ENCODE measurements at regions not wholly inside any gene's neighbourhood (a gene's known extent, or its start where the extent isn't known, plus 50 kb on each side); places are given as distances from the start of the nearest gene placed in this dataset.

DNA sequence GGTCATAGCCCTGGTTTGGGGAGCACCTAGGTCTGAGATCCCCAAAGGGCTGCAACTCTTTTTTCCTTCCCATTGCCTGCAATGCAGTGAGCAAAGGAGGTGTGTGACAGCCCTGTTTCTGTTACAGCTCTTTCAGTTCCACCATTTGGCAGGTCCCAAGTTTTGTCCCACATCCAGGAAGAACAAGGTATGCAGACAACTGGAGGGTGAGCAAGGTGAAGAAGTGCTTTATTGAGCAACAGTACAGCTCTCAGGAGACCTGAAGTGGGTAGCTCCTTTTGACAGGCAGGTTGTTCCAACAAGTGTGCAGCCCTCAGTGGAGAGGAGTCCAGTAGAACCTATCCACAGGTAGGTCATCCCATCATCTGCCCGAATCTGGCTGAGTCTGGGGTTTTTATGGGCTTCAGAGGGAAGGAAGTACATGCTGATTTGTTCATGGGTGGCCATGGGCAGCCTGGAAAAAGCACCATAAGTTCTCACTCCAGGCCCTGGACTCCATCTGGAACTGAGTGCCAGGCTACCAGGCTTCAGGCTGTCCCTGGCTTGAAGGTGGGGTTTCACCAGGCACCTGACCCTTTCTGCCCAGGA lies 62.8 kb upstream of the NAV3 start:
- TF ChIP-seq SUZ12 (IDR thresholded peaks at IDR 0.05; ENCODE audit: extremely low read depth, insufficient read depth, insufficient read length): no peak
- TF ChIP-seq YY1 (IDR thresholded peaks at IDR 0.05; ENCODE audit: insufficient read depth, insufficient read length): no peak
- no peak for TF ChIP-seq ZNF274 (IDR thresholded peaks at IDR 0.05; ENCODE audit: low read depth, low read length)

All from NT2/D1 (cell line).